EL (cell line): ENCODE measurements at regions not wholly inside any gene's neighbourhood (a gene's known extent, or its start where the extent isn't known, plus 50 kb on each side); places are given as distances from the start of the nearest gene placed in this dataset.
"Not testable (repeated sequence)": the region's sequence is repeated elsewhere in the genome, so short reads cannot be mapped to it uniquely, and the experiment has no call there.

Source experiments
- DNase-seq: peaks from one replicate; pipeline ENCODE4 v3.0.0-alpha.2; 2016

GRCh38 chr10:86579883-86580520, 58.4 kb upstream of the WAPL start:
- no peak for DNase-seq

- DNase-seq, result no peak
Observed at GRCh38 chr10:86580521-86580891, 58.9 kb upstream of the WAPL start.

DNA sequence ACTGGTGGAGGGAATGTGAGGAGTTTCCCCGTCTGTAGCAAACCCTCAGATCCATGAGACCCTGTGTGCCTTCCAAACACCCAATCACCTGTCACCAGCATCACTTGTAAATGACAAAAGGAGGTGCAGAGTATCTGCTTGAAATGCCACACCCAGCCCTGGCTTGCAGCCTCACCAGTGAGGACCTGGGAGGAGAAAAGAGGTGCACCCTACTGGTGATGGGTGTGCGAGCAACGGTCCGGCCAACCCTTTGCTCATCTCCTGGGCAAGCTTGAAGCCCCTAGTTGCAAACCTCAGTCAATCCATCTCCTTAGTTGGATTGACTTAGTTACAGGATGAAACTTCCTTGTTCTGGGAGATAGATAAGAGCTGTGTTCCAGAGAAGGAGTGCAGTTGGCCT, 62.4 kb upstream of the WAPL start:
- no peak for DNase-seq

GRCh38 chr10:86585037-86585929, 63.7 kb upstream of the WAPL start:
- DNase-seq, result peak; percentile 68

- no peak for DNase-seq
Observed at GRCh38 chr10:86586516-86586915, 64.9 kb upstream of the WAPL start.

DNA sequence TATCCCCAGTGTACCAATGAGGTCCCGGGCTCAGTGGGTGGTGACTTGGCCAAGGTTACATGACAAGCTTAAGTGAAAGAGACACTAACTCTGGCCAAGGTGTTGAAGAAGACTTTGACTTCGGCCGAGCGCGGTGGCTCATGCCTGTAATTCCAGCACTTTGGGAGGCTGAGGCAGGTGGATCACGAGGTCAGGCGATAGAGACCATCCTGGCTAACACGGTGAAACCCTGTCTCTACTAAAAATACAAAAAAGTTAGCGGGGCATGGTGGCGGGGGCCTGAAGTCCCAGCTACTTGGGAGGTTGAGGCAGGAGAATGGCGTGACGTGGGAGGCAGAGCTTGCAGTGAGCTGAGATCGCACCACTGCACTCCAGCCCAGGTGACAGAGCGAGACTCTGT, 65.6 kb upstream of the OPN4 start:
- not testable (repeated sequence) for DNase-seq

DNA sequence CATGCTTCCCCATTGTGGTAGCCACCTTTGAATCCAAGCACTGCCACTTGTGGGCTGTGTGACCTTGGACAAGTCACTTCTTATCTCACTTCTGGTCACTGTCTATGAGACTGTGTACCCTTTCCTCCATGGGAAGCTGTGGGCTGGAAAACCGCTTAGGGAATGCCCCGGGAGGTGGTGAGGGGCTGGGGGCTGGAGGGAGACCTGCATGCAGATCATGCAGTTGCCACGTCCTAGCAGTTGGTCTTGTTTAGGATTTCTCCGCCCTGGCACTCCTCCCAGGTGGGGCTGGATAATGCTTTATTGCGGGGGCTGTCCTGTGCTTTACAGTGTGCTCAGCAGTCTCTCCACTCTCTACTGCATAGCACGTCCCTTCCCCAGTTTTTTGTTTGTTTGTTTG, 62.9 kb upstream of the OPN4 start:
- no peak for DNase-seq

GRCh38 chr10:86592413-86592812, 61.9 kb upstream of the OPN4 start:
- no peak for DNase-seq

DNA sequence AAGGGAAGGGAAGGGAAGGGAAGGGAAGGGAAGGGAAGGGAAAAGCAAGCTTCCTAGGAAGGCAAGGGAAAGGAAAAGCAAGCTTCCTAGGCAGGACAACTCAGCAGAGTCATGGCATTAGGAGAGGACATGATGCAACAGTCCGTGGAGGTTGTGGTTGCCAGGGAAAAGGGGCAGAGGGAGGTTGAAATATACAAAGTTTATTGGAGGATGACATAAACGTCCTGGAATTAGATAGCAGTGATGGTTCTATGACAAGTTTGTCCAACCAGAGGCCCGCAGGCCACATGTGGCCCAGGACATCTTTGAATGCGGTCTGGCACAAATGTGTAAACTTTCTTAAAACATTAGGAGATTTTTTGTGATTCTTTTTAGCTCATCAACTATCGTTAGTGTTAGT, 59.8 kb upstream of the OPN4 start:
- DNase-seq, result peak; percentile 95

GRCh38 chr10:86595496-86595895, 58.9 kb upstream of the OPN4 start:
- no peak for DNase-seq

DNA sequence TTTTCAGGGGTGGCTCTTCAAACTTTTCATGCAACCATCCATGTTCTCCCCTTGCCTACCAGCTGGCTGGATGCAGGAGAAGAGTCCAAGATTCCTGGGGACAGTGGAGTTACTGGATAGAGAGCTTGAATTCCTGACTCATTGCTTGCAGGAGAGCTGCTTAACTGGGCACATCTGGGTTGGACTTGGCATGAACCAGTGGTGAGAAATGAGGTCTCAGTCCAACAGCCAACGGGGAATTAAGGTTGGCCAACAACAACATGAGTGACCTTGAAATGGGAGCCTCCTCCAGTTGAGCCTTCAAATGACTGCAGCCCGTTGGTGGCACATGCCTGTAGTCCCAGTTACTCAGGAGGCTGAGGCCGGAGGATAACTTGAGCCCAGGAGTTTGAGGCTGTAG, 58.1 kb upstream of the OPN4 start:
- peak; percentile 33 for DNase-seq

GRCh38 chr10:86597306-86597705, 57.0 kb upstream of the OPN4 start:
- DNase-seq, result no peak

DNA sequence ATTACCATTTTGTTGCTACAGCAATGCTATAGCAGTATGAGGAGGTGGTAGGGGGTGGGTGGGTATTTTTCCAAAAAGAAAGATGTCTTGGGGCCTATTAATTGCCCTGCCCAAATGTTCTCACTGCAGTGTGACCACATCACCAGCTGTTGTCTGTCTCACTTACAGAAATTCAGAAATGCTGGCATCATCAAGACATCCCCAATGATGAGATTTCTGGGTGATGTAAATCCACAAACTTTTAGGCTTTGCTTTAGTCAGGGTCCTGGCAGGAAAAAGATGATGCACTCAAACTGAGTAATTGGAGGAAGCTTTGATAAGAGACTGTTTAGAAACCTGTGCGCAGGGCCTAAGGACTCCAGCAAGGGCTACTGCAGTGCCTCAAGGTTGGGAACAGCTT, 56.2 kb upstream of the OPN4 start:
- DNase-seq, result no peak

- DNase-seq, result no peak
Observed at GRCh38 chr10:86599041-86599440, 55.3 kb upstream of the OPN4 start.

- no peak for DNase-seq
Observed at GRCh38 chr10:86599729-86600128, 54.6 kb upstream of the OPN4 start.

DNA sequence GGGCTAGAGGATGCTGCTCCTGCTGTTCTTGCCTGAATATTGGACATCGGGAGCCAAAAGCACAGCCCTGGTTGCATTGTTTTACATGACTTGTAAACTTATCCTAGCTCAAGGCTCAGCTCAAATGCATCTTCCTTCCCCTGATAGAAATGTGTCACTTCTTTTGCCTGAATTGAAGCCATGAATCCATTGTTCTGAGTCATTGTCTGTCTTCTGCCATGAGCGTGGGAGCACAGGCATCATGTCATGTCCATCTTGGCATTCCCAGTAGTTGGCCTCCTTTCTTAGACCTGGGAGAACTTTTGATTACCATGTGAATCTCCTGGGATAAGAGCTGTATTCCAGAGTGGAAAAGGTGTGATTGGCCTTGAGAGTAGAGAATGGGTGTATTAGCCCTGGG, 54.1 kb upstream of the OPN4 start:
- DNase-seq, result no peak

GRCh38 chr10:86601956-86602602, 52.3 kb upstream of the OPN4 start:
- no peak for DNase-seq

GRCh38 chr10:86603256-86603655, 51.1 kb upstream of the OPN4 start:
- DNase-seq, result no peak
